OCI-LY7 (cell line): ENCODE measurements at regions not wholly inside any gene's neighbourhood (a gene's known extent, or its start where the extent isn't known, plus 50 kb on each side); places are given as distances from the start of the nearest gene placed in this dataset.

Experiments used
- BruUV-seq: library from RNA; stranded (reverse); fragments of 400-500 nt; replicated peaks from 2 replicates; lab custom pipeline; 2021; lab: Mats Ljungman, UMichigan
- CTCF ChIA-PET: fragments of 300-600 bp; sonication (Branson Sonifier 250); formaldehyde crosslinking; loops from one replicate; lab custom pipeline; 2022; ENCODE audit warnings: antibody characterized with exemption; ENCODE audit not compliant: unreplicated experiment; lab: Charles Lee
- POLR2A ChIA-PET: fragments of 300-600 bp; sonication (Branson Sonifier 250); formaldehyde crosslinking; loops from one replicate; lab custom pipeline; 2022; ENCODE audit warnings: antibody characterized with exemption; lab: Charles Lee
- DNase-seq: peaks from one replicate; pipeline ENCODE4 v3.0.0-alpha.2; 2015; ENCODE audit warnings: low spot score
- H2AFZ ChIP-seq: fragments of 200-600 bp; sonication (generic), shearing (Covaris generic); 2 replicates; pipeline ENCODE4 v1.6.1; 2014; ENCODE audit warnings: mild to moderate bottlenecking, antibody characterized with exemption, low read length, moderate library complexity
- H3K27ac ChIP-seq: fragments of 200-600 bp; sonication (generic); 2 replicates; pipeline ENCODE4 v1.5.1; 2014; ENCODE audit warnings: mixed run types, low read depth, mild to moderate bottlenecking, moderate library complexity, low read length, inconsistent platforms; ENCODE audit not compliant: poor library complexity, severe bottlenecking
- H3K36me3 ChIP-seq: fragments of 200-600 bp; sonication (generic); 2 replicates; pipeline ENCODE4 v1.6.1; 2014; ENCODE audit warnings: mild to moderate bottlenecking, antibody characterized with exemption, low read length, moderate library complexity, mixed read lengths; ENCODE audit not compliant: insufficient read depth
- H3K4me1 ChIP-seq: fragments of 200-600 bp; sonication (generic); 2 replicates; pipeline ENCODE4 v1.5.1; 2014; ENCODE audit warnings: mild to moderate bottlenecking, low read length; ENCODE audit not compliant: insufficient read depth, poor library complexity, severe bottlenecking
- H3K4me2 ChIP-seq: fragments of 200-600 bp; sonication (generic); 2 replicates; pipeline ENCODE4 v1.6.1; 2014; ENCODE audit warnings: mild to moderate bottlenecking, low read length
- H3K4me3 ChIP-seq: fragments of 200-600 bp; sonication (generic); 2 replicates; pipeline ENCODE4 v1.5.1; 2014; ENCODE audit warnings: mild to moderate bottlenecking, low read depth, low read length; ENCODE audit not compliant: poor library complexity, severe bottlenecking
- H3K79me2 ChIP-seq: fragments of 200-600 bp; sonication (generic); 2 replicates; pipeline ENCODE4 v1.6.1; 2016; ENCODE audit warnings: low read depth, mild to moderate bottlenecking, low read length, moderate library complexity, mixed read lengths; ENCODE audit not compliant: insufficient read depth
- H3K9me2 ChIP-seq: fragments of 200-600 bp; sonication (generic); 2 replicates; pipeline ENCODE4 v1.6.1; 2016; ENCODE audit warnings: mild to moderate bottlenecking, low read length, mixed read lengths; ENCODE audit not compliant: insufficient read depth
- H3K9me3 ChIP-seq: fragments of 200-600 bp; sonication (generic); 2 replicates; pipeline ENCODE4 v1.6.1; 2014; ENCODE audit warnings: mild to moderate bottlenecking, mixed run types, low read length, mixed read lengths
- H4K20me1 ChIP-seq: fragments of 200-600 bp; sonication (generic); 2 replicates; pipeline ENCODE4 v1.6.1; 2014; ENCODE audit warnings: mild to moderate bottlenecking, antibody characterized with exemption, low read length, moderate library complexity, mixed read lengths; ENCODE audit not compliant: insufficient read depth
- CTCF ChIP-seq: fragments of 200-600 bp; sonication (generic); conservative IDR thresholded peaks from 2 replicates; pipeline ENCODE4 v1.5.1; 2014; ENCODE audit warnings: mild to moderate bottlenecking, antibody characterized with exemption, low read length, moderate library complexity, mixed read lengths
- EZH2phosphoT487 ChIP-seq: fragments of 200-600 bp; sonication (generic); IDR thresholded peaks from 2 replicates; pipeline ENCODE4 v1.6.1; 2018; ENCODE audit warnings: low read depth, borderline replicate concordance, mild to moderate bottlenecking, mixed run types, antibody characterized with exemption, low read length, moderate library complexity, mixed read lengths
- intact Hi-C: fragments of 100-400 bp; cut with micrococcal nuclease; formaldehyde crosslinking; loops from one replicate; pipeline ENCODE4 v1.10.0; 2022; ENCODE audit not compliant: unreplicated experiment

DNA sequence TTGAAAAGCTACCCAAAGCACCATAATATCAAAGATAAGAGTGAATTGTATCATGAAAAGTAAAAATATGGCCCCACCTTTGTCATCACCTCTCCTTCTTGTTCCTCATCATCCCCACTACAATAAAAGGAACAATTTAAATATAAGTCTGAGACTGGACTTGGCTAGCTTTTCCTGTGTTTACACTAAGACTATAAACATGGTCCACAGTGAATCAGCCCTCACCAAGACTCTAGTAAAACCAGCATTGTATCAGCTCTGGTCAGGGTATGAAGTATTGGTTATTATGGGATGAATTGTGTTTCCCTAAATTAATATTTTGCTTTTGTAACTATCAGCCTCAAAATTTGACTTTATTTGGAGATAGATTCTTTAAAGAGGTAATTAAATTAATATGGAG, 105.4 kb downstream of the SLC25A46 start:
- intact Hi-C loops = no loop called here
- Histone ChIP-seq H3K36me3 (no peaks in the 10 kb centered on the region), H3K79me2 (no peaks in the 10 kb centered on the region), H3K27ac (no peak overlapping the region), H3K4me3 (no peak overlapping the region), H3K4me1 (no peaks in the 10 kb centered on the region), H2AFZ (no peak overlapping the region), H3K9me3 (no peaks in the 10 kb centered on the region), H3K9me2 (no peaks in the 10 kb centered on the region), H3K4me2 (no peak overlapping the region), H4K20me1 (no peaks in the 10 kb centered on the region)
- ChIA-PET CTCF (no interaction called here), POLR2A (no interaction called here)
- no peak for DNase-seq
- BruUV-seq = no TSS peak
- no peak for TF ChIP-seq CTCF
- TF ChIP-seq EZH2phosphoT487 = no peak

DNA sequence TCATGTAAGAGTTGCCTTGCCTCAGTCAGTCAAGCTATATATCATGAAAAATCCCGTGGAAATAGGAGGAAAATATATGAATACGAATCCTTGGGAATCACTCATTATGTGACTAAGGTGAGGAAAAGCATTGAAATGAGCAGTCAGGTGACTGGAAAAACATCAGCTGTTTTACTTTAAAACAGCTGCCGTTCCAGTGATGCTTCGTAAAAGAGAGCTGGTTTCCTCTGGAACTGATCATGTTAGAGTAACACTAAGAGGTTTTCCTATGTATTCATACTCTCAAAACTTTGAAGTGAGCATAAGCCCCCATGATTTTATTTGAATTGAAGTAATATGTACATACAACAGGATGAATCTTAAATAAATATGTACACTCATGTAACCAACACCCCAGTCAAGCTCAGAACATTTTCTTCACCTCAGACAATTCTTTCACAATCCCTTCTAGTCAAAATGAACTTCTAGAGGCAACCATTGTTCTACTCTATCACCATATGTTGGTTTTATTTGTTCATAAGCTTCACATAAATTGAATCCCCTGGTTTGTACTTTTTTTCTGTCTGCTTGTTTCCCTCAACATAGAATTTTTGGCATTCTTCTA, 107.7 kb downstream of the SLC25A46 start:
- Histone ChIP-seq H2AFZ (no peak overlapping the region), H3K4me2 (no peak overlapping the region), H3K36me3 (no peaks in the 10 kb centered on the region), H4K20me1 (no peaks in the 10 kb centered on the region), H3K79me2 (no peaks in the 10 kb centered on the region), H3K9me3 (no peaks in the 10 kb centered on the region), H3K9me2 (no peaks in the 10 kb centered on the region), H3K4me1 (peaks cover 2% of the 10 kb centered on the region), H3K4me3 (no peak overlapping the region), H3K27ac (no peak overlapping the region)
- no peak for DNase-seq
- intact Hi-C loops = no loop called here
- BruUV-seq = no TSS peak
- ChIA-PET CTCF (no interaction called here), POLR2A (interaction anchor here (1.2 to 1.4 kb wide), 3 partner anchors 17 to 36 kb away, joined by 3 to 4 read pairs (median 3); no protein-coding TSS in a partner anchor)
- TF ChIP-seq EZH2phosphoT487 (no peak), CTCF (no peak)

- Histone ChIP-seq H3K4me1 (peaks cover 20% of the 10 kb centered on the region), H3K27ac (no peak overlapping the region), H3K4me2 (peak overlapping the region; percentile 43; the same call in 1 of the 2 replicates), H2AFZ (peak overlapping the region; percentile 65; the same call in 1 of the 2 replicates), H3K4me3 (no peak overlapping the region), H3K79me2 (no peaks in the 10 kb centered on the region), H3K9me3 (no peaks in the 10 kb centered on the region), H4K20me1 (no peaks in the 10 kb centered on the region), H3K36me3 (no peaks in the 10 kb centered on the region), H3K9me2 (no peaks in the 10 kb centered on the region)
- intact Hi-C loops = no loop called here
- TF ChIP-seq CTCF (no peak), EZH2phosphoT487 (no peak)
- no peak for DNase-seq
- ChIA-PET CTCF (no interaction called here), POLR2A (interaction anchor here (0.6 to 0.9 kb wide), 2 partner anchors 13 to 1556 kb away, joined by 3 read pairs; no protein-coding TSS in a partner anchor)
- no TSS peak for BruUV-seq
Observed at GRCh38 chr5:110851357-110851756, 112.5 kb downstream of the SLC25A46 start.
